HG02870 (cell line): ENCODE measurements at regions not wholly inside any gene's neighbourhood (a gene's known extent, or its start where the extent isn't known, plus 50 kb on each side); places are given as distances from the start of the nearest gene placed in this dataset.

Experiments used
- ATAC-seq: cut with Tn5 transposase; IDR thresholded peaks from one replicate; pipeline ENCODE4 v1.9.1; 2021; ENCODE audit warnings: mild to moderate bottlenecking, moderate library complexity; ENCODE audit not compliant: unreplicated experiment

- no peak for ATAC-seq
These were observed 174.5 kb upstream of the RUNX1 start for GRCh38 chr21:35223480-35224156.

GRCh38 chr21:35222541-35222941, 173.4 kb upstream of the RUNX1 start:
- peak; percentile 49 for ATAC-seq

- no peak for ATAC-seq
These were observed 172.9 kb upstream of the RUNX1 start for GRCh38 chr21:35222021-35222420.

- no peak for ATAC-seq
These were observed 171.2 kb upstream of the RUNX1 start for GRCh38 chr21:35220301-35220700.

- ATAC-seq = no peak
These were observed 170.6 kb upstream of the RUNX1 start for GRCh38 chr21:35219719-35220118.

- no peak for ATAC-seq
These were observed 170.2 kb upstream of the RUNX1 start for GRCh38 chr21:35219291-35219690.

- no peak for ATAC-seq
These were observed 168.5 kb upstream of the RUNX1 start for GRCh38 chr21:35217504-35218060.

- no peak for ATAC-seq
These were observed 167.9 kb upstream of the RUNX1 start for GRCh38 chr21:35216996-35217395.

- no peak for ATAC-seq
These were observed 166.8 kb upstream of the RUNX1 start for GRCh38 chr21:35215870-35216269.

- no peak for ATAC-seq
These were observed 163.5 kb upstream of the RUNX1 start for GRCh38 chr21:35212393-35213127.

GRCh38 chr21:35211782-35212181, 162.7 kb upstream of the RUNX1 start:
- ATAC-seq = no peak

GRCh38 chr21:35210093-35210492, 161.0 kb upstream of the RUNX1 start:
- ATAC-seq = no peak

- ATAC-seq = no peak
These were observed 159.9 kb upstream of the RUNX1 start for GRCh38 chr21:35208810-35209517.

- no peak for ATAC-seq
These were observed 159.0 kb upstream of the RUNX1 start for GRCh38 chr21:35208104-35208503.

GRCh38 chr21:35207322-35207721, 158.2 kb upstream of the RUNX1 start:
- ATAC-seq = no peak

GRCh38 chr21:35206141-35207125, 157.3 kb upstream of the RUNX1 start:
- ATAC-seq = no peak

GRCh38 chr21:35204850-35205541, 155.9 kb upstream of the RUNX1 start:
- no peak for ATAC-seq

GRCh38 chr21:35204125-35204524, 155.0 kb upstream of the RUNX1 start:
- ATAC-seq = no peak

- ATAC-seq = no peak
These were observed 154.2 kb upstream of the RUNX1 start for GRCh38 chr21:35203093-35203977.
